HG02571 (cell line): ENCODE measurements at regions not wholly inside any gene's neighbourhood (a gene's known extent, or its start where the extent isn't known, plus 50 kb on each side); places are given as distances from the start of the nearest gene placed in this dataset.

Experiments
- ATAC-seq: cut with Tn5 transposase; IDR thresholded peaks from one replicate; pipeline ENCODE4 v1.9.1; 2021; ENCODE audit warnings: mild to moderate bottlenecking, moderate library complexity; ENCODE audit not compliant: unreplicated experiment

- no peak for ATAC-seq
Observed at GRCh38 chr2:183606718-183607085, 482.5 kb downstream of the NUP35 start.

- ATAC-seq = no peak
Observed at GRCh38 chr2:183607995-183608394, 483.8 kb downstream of the NUP35 start.

- no peak for ATAC-seq
Observed at GRCh38 chr2:183608747-183609146, 484.5 kb downstream of the NUP35 start.

- ATAC-seq = no peak
Observed at GRCh38 chr2:183610724-183611123, 486.5 kb downstream of the NUP35 start.

GRCh38 chr2:183614799-183615435 is 490.7 kb downstream of the NUP35 start:
- ATAC-seq = no peak

GRCh38 chr2:183623227-183623626 is 499.0 kb downstream of the NUP35 start:
- no peak for ATAC-seq

- ATAC-seq = no peak
Observed at GRCh38 chr2:183630964-183631363, 506.7 kb downstream of the NUP35 start.

GRCh38 chr2:183656121-183656520 is 531.9 kb downstream of the NUP35 start:
- no peak for ATAC-seq

- ATAC-seq = no peak
Observed at GRCh38 chr2:183665425-183665824, 541.2 kb downstream of the NUP35 start.

GRCh38 chr2:183666031-183666430 is 541.8 kb downstream of the NUP35 start:
- ATAC-seq = no peak

GRCh38 chr2:183671233-183671632 is 547.0 kb downstream of the NUP35 start:
- no peak for ATAC-seq

GRCh38 chr2:183678908-183679307 is 554.7 kb downstream of the NUP35 start:
- ATAC-seq = no peak

- ATAC-seq = no peak
Observed at GRCh38 chr2:183680573-183680972, 556.3 kb downstream of the NUP35 start.

GRCh38 chr2:183684686-183685085 is 560.4 kb downstream of the NUP35 start:
- ATAC-seq = no peak

- no peak for ATAC-seq
Observed at GRCh38 chr2:183696028-183696427, 571.8 kb downstream of the NUP35 start.

GRCh38 chr2:183709829-183710228 is 585.6 kb downstream of the NUP35 start:
- no peak for ATAC-seq

- no peak for ATAC-seq
Observed at GRCh38 chr2:183718246-183718645, 594.0 kb downstream of the NUP35 start.

GRCh38 chr2:183723278-183723677 is 599.0 kb downstream of the NUP35 start:
- no peak for ATAC-seq

GRCh38 chr2:183729380-183729779 is 605.1 kb downstream of the NUP35 start:
- ATAC-seq = no peak

- no peak for ATAC-seq
Observed at GRCh38 chr2:183740241-183740640, 616.0 kb downstream of the NUP35 start.

- ATAC-seq = no peak
Observed at GRCh38 chr2:183752571-183752970, 628.3 kb downstream of the NUP35 start.

- no peak for ATAC-seq
Observed at GRCh38 chr2:183759033-183759432, 634.8 kb downstream of the NUP35 start.

GRCh38 chr2:183773775-183774174 is 649.5 kb downstream of the NUP35 start:
- ATAC-seq = no peak
